ENCODE measurements at regions not wholly inside any gene's neighbourhood (a gene's known extent, or its start where the extent isn't known, plus 50 kb on each side); places are given as distances from the start of the nearest gene placed in this dataset.

DNA sequence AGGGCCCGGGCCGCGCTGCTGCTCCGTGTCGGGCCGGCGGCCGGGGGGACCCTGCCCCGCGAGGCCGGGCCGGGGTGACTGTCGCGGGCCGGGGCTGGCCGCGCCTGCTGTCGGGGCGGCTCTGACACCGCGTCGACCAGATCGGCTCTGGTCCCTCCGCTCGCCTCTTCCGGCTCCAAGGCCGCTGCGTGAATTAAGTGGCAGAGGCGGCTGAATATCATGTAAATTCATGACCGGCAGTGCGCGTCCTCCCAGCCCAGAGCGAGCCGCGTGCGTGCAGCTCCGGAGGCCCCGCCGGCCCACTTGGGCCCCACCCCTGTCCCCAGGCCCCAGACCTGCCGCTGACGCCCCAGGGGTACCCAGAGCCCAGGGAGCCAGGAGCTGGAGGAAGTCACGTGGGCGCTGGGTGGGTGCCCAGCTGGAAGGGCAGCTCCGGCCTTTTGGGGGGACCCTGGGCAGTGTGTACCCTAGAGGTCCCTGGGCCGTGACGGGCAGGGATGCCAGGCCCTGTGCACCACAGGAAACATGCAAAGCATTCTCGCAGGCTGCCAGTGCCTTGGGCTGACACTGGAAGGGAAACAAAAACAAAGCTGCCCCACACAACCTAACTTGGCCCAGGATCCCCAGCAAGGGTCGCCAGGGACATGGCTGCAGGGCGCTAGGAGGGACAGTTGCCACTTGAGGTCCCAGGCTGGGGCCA, 584.0 kb upstream of the MKI67 start:
- H3K4me1 ChIP-seq: no peaks in the 10 kb centered on the region
- H3K4me3 ChIP-seq: no peak overlapping the region
- H3K27me3 ChIP-seq (ENCODE audit: insufficient read depth in 3 of 3, low read length in 2 of 3): no peaks in the 10 kb centered on the region
- no peaks in the 10 kb centered on the region for H3K36me3 ChIP-seq (ENCODE audit: insufficient read depth in 1 of 2, low read depth in 1 of 2)
- DNase-seq: no peak
- TF ChIP-seq, protein P1, sequence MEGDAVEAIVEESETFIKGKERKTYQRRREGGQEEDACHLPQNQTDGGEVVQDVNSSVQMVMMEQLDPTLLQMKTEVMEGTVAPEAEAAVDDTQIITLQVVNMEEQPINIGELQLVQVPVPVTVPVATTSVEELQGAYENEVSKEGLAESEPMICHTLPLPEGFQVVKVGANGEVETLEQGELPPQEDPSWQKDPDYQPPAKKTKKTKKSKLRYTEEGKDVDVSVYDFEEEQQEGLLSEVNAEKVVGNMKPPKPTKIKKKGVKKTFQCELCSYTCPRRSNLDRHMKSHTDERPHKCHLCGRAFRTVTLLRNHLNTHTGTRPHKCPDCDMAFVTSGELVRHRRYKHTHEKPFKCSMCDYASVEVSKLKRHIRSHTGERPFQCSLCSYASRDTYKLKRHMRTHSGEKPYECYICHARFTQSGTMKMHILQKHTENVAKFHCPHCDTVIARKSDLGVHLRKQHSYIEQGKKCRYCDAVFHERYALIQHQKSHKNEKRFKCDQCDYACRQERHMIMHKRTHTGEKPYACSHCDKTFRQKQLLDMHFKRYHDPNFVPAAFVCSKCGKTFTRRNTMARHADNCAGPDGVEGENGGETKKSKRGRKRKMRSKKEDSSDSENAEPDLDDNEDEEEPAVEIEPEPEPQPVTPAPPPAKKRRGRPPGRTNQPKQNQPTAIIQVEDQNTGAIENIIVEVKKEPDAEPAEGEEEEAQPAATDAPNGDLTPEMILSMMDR (IDR thresholded peaks at IDR 0.05): no peak
- no peaks in the 10 kb centered on the region for H3K9me3 ChIP-seq
- intact Hi-C loops (cut with DNase I): no loop called here
- ATAC-seq: no peak
- 70 to 77% (median 72%) methylated on average over 42 to 49 of the region's 49 CpGs for WGBS, 3 donors
- no peak overlapping the region for H3K27ac ChIP-seq

DNA sequence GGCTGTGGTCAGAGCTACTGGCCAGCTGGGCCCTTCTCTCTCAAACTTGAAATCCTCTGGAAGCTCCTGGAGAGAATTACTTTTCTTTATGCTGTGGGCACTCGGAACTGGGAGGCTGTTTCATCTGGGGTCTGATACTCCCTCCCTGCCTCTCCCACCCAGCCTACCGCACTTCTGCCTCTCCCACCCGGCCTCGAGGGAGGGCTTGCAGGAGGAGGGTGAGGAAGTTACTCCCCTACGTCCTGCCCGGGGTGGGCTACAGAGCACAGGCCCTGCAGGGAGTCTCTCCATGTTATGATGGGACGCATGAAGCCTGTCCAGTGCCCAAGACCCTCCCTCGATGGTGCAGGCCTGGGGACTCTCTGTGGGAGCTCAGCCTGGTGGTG, 584.6 kb upstream of the MKI67 start:
- Histone ChIP-seq H3K27ac (no peak overlapping the region), H3K27me3 (ENCODE audit: insufficient read depth in 3 of 3, low read length in 2 of 3) (no peaks in the 10 kb centered on the region), H3K4me1 (no peaks in the 10 kb centered on the region), H3K4me3 (no peak overlapping the region), H3K9me3 (no peaks in the 10 kb centered on the region), H3K36me3 (ENCODE audit: insufficient read depth in 1 of 2, low read depth in 1 of 2) (no peaks in the 10 kb centered on the region)
- TF ChIP-seq, protein P1 (IDR thresholded peaks at IDR 0.05): no peak
- DNase-seq: no peak
- WGBS, 3 donors: 83 to 92% (median 87%) methylated on average over 7 to 8 of the region's 8 CpGs
- intact Hi-C loops (cut with DNase I): no loop called here
- ATAC-seq: no peak

DNA sequence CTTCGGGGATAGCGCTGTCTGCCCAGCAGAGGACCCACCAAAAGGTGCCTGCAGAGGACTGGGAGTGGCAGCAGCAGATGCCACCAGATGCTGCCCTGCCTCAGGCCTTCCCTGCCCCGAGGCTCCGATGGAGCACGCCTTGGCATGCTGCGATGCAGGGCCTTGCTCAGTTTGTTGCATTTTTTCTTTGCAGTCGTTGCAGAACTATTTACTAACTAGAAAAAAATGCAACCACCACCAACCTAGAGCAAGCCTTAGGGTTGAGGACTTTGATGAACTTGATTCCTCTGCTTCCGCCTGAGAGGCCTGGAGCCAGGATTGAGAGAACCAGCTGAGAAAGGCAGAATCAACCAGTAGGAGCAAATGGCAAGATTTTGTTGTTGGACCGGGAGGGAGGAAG, 585.6 kb upstream of the MKI67 start:
- TF ChIP-seq, protein P1 (IDR thresholded peaks at IDR 0.05): no peak
- Histone ChIP-seq H3K4me3 (no peak overlapping the region), H3K27ac (no peak overlapping the region), H3K27me3 (ENCODE audit: insufficient read depth in 3 of 3, low read length in 2 of 3) (no peaks in the 10 kb centered on the region), H3K4me1 (no peaks in the 10 kb centered on the region), H3K9me3 (no peaks in the 10 kb centered on the region), H3K36me3 (ENCODE audit: insufficient read depth in 1 of 2, low read depth in 1 of 2) (no peaks in the 10 kb centered on the region)
- 69 to 82% (median 75%) methylated on average over 9 of the region's 9 CpGs for WGBS, 3 donors
- DNase-seq: no peak
- ATAC-seq: no peak
- intact Hi-C loops (cut with DNase I): no loop called here

DNA sequence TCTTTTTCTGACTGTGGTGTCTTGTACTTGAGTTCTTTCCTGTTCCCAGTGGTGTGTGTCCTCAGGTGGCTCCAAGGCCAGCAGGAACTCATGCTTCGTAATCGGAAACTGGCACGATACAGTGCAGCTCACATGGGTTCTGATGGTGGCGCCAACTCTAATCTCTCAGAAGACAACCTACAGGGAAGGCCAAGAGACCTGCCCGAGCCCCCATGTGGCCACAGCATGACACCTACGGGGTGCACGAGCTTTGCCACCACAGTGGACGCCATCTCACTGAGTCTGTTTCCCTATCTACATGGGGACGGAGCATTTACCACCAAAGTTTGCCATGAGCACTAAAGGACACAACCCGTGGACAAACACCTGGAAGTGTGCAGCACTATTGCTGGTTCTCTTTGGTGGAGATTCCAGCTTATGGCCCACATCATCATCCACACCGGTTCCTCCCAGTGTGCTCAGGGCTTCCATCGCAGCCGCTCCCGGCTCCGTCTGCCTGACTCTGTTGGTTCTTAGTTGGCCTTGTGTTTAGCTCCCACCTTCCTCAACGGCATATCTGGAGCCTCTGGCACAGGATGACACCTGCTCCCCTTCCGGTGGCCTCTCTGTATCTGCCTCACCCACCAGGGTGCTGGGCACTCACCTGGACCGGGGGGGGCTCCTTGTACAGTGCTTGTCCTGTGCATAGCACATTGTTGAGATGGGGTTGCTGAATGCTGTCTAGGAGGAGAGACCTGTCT, 586.6 kb upstream of the MKI67 start:
- no peak for DNase-seq
- TF ChIP-seq, protein P1 (IDR thresholded peaks at IDR 0.05): no peak
- Histone ChIP-seq H3K27ac (no peak overlapping the region), H3K4me3 (no peak overlapping the region), H3K36me3 (ENCODE audit: insufficient read depth in 1 of 2, low read depth in 1 of 2) (no peaks in the 10 kb centered on the region), H3K27me3 (ENCODE audit: insufficient read depth in 3 of 3, low read length in 2 of 3) (no peaks in the 10 kb centered on the region), H3K9me3 (no peaks in the 10 kb centered on the region), H3K4me1 (no peaks in the 10 kb centered on the region)
- no peak for ATAC-seq
- intact Hi-C loops (cut with DNase I): no loop called here
- WGBS, 3 donors: 90 to 92% (median 91%) methylated on average over 18 of the region's 18 CpGs
